ENCODE measurements at regions not wholly inside any gene's neighbourhood (a gene's known extent, or its start where the extent isn't known, plus 50 kb on each side); places are given as distances from the start of the nearest gene placed in this dataset.

DNA sequence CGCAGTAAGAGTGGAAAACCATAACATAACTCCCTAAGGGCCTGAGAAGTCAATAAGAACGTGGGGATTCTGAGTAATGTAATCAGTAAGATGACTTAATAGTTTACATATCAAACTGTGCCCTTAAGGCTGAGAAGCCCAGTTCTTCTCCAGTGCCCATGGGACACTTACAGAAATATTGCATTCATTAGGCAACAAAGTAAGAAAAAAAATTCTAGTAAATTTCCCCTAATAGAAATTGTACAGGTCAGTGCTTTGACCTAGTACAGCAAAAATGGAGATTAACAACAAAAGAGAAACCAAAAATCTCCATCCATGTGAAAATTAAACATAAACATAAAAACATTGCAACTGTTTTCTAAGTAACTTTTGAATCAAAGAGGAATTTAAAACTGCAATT is 139.8 kb upstream of the HS6ST1 start:
- no peak for ATAC-seq
- Histone ChIP-seq H3K4me1 (no peaks in the 10 kb centered on the region), H3K27me3 (peaks cover 3% of the 10 kb centered on the region), H3K36me3 (no peaks in the 10 kb centered on the region), H3K27ac (no peak overlapping the region), H3K4me3 (no peak overlapping the region), H3K9me3 (peaks cover 0 to 15% (median 0%) of the 10 kb centered on the region in 3 donors)
- WGBS, 2 donors (ENCODE audit: low coverage in 1 of 2) = 55 to 63% methylated on average over 1 to 2 of the region's 2 CpGs
- TF ChIP-seq EP300 (IDR thresholded peaks at IDR 0.05) = no peak
- TF ChIP-seq POLR2AphosphoS5 (IDR thresholded peaks at IDR 0.05) = no peak
- TF ChIP-seq POLR2A (IDR thresholded peaks at IDR 0.05) = no peak
- no peak for TF ChIP-seq CTCF (IDR thresholded peaks at IDR 0.05)

- Histone ChIP-seq H3K9me3 (peaks cover 0 to 44% (median 0%) of the 10 kb centered on the region in 3 donors), H3K36me3 (no peaks in the 10 kb centered on the region), H3K27me3 (no peaks in the 10 kb centered on the region), H3K4me1 (peaks cover 0 to 9% (median 0%) of the 10 kb centered on the region in 3 donors), H3K4me3 (no peak overlapping the region), H3K27ac (no peak overlapping the region)
- TF ChIP-seq POLR2AphosphoS5 (IDR thresholded peaks at IDR 0.05) (no peak), CTCF (IDR thresholded peaks at IDR 0.05) (no peak), POLR2A (IDR thresholded peaks at IDR 0.05) (no peak), EP300 (IDR thresholded peaks at IDR 0.05) (no peak)
- no peak for ATAC-seq
- 83% methylated on average over 1 of the region's 1 CpG; no CpG with 5 or more reads in 1 of the 2 donors for WGBS, 2 donors (ENCODE audit: low coverage in 1 of 2)
Measured at GRCh38 chr2:128464456-128464855, 145.8 kb upstream of the HS6ST1 start.

- WGBS, 2 donors (ENCODE audit: low coverage in 1 of 2) = no CpG with 5 or more reads among the region's 4 CpGs
- Histone ChIP-seq H3K4me1 (peaks cover 0 to 9% (median 0%) of the 10 kb centered on the region in 3 donors), H3K27ac (no peak overlapping the region), H3K4me3 (no peak overlapping the region), H3K9me3 (peaks cover 0 to 54% (median 0%) of the 10 kb centered on the region in 3 donors), H3K36me3 (no peaks in the 10 kb centered on the region), H3K27me3 (no peaks in the 10 kb centered on the region)
- TF ChIP-seq CTCF (IDR thresholded peaks at IDR 0.05) (no peak), POLR2AphosphoS5 (IDR thresholded peaks at IDR 0.05) (no peak), EP300 (IDR thresholded peaks at IDR 0.05) (no peak), POLR2A (IDR thresholded peaks at IDR 0.05) (no peak)
- ATAC-seq = no peak
Measured at GRCh38 chr2:128465246-128466170, 146.8 kb upstream of the HS6ST1 start.

GRCh38 chr2:128466376-128466775 is 147.7 kb upstream of the HS6ST1 start:
- Histone ChIP-seq H3K36me3 (no peaks in the 10 kb centered on the region), H3K9me3 (peaks cover 0 to 51% (median 0%) of the 10 kb centered on the region in 3 donors), H3K4me1 (peaks cover 0 to 9% (median 0%) of the 10 kb centered on the region in 3 donors), H3K4me3 (no peak overlapping the region), H3K27ac (peak overlapping the region in 1 of 4 donors; percentile 27), H3K27me3 (no peaks in the 10 kb centered on the region)
- WGBS, 2 donors (ENCODE audit: low coverage in 1 of 2) = no CpG with 5 or more reads among the region's 2 CpGs
- TF ChIP-seq CTCF (IDR thresholded peaks at IDR 0.05) (peak in 2 of 4 experiments; percentile 4 to 28), POLR2AphosphoS5 (IDR thresholded peaks at IDR 0.05) (peak; percentile 72), POLR2A (IDR thresholded peaks at IDR 0.05) (no peak), EP300 (IDR thresholded peaks at IDR 0.05) (no peak)
- ATAC-seq = peak; percentile 86

Data from gastroesophageal sphincter (tissue), 4 donors.